ENCODE measurements at regions not wholly inside any gene's neighbourhood (a gene's known extent, or its start where the extent isn't known, plus 50 kb on each side); places are given as distances from the start of the nearest gene placed in this dataset.

GRCh38 chr10:26386781-26387180 is 51.4 kb upstream of the APBB1IP start:
- no peaks in the 10 kb centered on the region for H3K36me3 ChIP-seq
- no peak overlapping the region for H3K4me3 ChIP-seq
- no peaks in the 10 kb centered on the region for H3K9me3 ChIP-seq
- no peaks in the 10 kb centered on the region for H3K27me3 ChIP-seq
- no peak for DNase-seq

Measured in MG63 (cell line).